ENCODE measurements at regions not wholly inside any gene's neighbourhood (a gene's known extent, or its start where the extent isn't known, plus 50 kb on each side); places are given as distances from the start of the nearest gene placed in this dataset.

- TF ChIP-seq CTCF (IDR thresholded peaks at IDR 0.05; ENCODE audit: poor library complexity, severe bottlenecking) (no peak), TAF1 (IDR thresholded peaks at IDR 0.05; ENCODE audit: low read depth) (no peak)
Measured at GRCh38 chr13:59088716-59089115, 1075.0 kb downstream of the DIAPH3 start.
